NCI-H82 treated with DMSO at 0.1 percent for 48 hours (cell line): ENCODE measurements at regions not wholly inside any gene's neighbourhood (a gene's known extent, or its start where the extent isn't known, plus 50 kb on each side); places are given as distances from the start of the nearest gene placed in this dataset.

Experiments used
- DNase-seq: peaks from one replicate; lab custom pipeline; 2025; ENCODE audit not compliant: unreplicated experiment; lab: John Stamatoyannopoulos, UW

- no peak for DNase-seq
Measured at GRCh38 chr4:44861756-44862155, 135.4 kb upstream of the GNPDA2 start.

GRCh38 chr4:44859477-44859876 is 133.1 kb upstream of the GNPDA2 start:
- DNase-seq = no peak

GRCh38 chr4:44848466-44848865 is 122.1 kb upstream of the GNPDA2 start:
- no peak for DNase-seq

GRCh38 chr4:44845993-44846392 is 119.6 kb upstream of the GNPDA2 start:
- DNase-seq = no peak

GRCh38 chr4:44845309-44845708 is 119.0 kb upstream of the GNPDA2 start:
- DNase-seq = no peak

DNA sequence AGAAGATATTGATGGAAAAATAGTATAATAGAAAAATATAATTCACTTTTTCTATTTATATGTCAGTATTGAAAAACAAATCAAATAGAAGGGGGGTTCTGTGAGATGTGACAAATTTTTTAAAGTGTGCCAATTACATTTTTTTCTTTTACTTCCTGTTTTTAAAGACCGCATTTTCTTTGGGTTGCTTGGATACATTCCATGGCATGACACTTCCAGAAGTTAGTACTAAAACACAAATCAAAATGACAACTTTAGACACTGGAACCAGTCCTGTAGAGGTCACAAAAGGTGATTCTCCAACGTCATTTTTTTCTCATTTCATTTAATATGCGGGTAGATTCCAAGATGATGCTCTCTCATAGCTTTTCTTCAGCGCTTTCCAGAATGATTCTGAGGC is 116.2 kb upstream of the GNPDA2 start:
- no peak for DNase-seq

DNA sequence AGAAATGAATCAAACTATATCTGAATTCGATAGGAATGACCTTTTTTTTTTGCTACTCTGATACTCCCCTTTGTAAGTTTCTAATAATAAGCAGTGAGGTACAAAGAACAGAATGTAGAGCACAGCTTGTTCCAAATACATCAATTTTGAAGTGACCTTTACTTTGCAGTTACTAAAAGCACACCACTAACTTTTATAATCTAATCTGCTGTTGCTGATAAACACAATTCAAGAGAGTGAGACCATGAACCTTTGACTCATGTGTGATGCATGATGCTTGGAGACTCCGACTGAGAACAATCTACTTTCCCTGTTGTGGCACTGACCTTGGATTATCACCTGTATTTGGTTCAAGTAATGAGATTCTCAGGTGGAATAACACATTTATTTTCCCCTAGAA is 91.6 kb upstream of the GNPDA2 start:
- no peak for DNase-seq

GRCh38 chr4:44806071-44806470 is 79.7 kb upstream of the GNPDA2 start:
- no peak for DNase-seq

GRCh38 chr4:44804301-44804700 is 77.9 kb upstream of the GNPDA2 start:
- DNase-seq = no peak

GRCh38 chr4:44801384-44801783 is 75.0 kb upstream of the GNPDA2 start:
- DNase-seq = no peak

DNA sequence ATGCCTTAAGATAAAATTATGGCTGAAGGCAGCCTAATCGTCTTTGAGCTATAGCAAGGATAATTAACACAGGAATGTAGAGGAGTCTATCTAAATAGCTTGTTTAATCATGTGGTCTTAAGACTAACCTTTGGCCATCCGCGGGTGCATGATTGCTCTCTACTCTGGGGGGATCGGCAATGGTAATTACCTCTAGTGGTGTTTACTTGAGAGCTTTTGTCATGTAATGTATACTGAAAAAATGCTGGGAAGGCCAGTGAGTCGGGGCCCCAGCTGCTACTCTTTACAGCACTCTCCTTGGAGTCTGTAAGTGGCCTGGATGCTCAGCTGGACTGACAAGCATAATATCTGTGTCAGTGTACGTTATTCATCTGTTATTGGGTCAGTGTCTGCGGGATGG is 65.5 kb upstream of the GNPDA2 start:
- no peak for DNase-seq

DNA sequence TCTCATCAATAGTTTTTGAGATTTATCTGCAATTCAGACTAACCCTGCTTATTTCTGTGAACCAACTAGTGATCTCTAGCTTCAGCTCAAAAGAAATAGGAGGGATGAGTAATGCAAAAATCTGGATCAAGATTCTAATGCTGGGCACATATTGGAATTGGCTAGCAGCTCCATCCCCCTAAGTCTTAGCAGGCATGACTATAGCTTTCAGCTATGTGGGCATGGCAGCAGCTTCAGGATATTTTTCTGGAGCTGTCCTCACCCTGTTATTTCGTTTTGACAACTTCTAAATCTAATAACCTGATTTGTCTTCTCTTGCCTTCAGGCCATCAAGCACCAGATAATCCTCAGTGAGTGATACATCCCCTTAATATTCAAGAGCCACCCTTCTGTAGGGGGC is 50.8 kb upstream of the GNPDA2 start:
- DNase-seq = no peak
